HPDE6-E6E7 (cell line): ENCODE measurements at regions not wholly inside any gene's neighbourhood (a gene's known extent, or its start where the extent isn't known, plus 50 kb on each side); places are given as distances from the start of the nearest gene placed in this dataset.

ENCODE experiments used
- DNase-seq: peaks from one replicate; pipeline ENCODE4 v3.0.0; 2011; ENCODE audit warnings: missing footprints; ENCODE audit errors: extremely low spot score

GRCh38 chr5:173719731-173720082 is 103.3 kb upstream of the BOD1 start:
- no peak for DNase-seq

- no peak for DNase-seq
Observed at GRCh38 chr5:173720286-173720952, 104.0 kb upstream of the BOD1 start.

GRCh38 chr5:173720953-173721600 is 104.6 kb upstream of the BOD1 start:
- no peak for DNase-seq

GRCh38 chr5:173721601-173722232 is 105.3 kb upstream of the BOD1 start:
- no peak for DNase-seq

- no peak for DNase-seq
Observed at GRCh38 chr5:173726846-173727557, 110.6 kb upstream of the BOD1 start.

- DNase-seq: no peak
Observed at GRCh38 chr5:173727839-173728778, 111.7 kb upstream of the BOD1 start.

GRCh38 chr5:173729079-173729765 is 112.8 kb upstream of the BOD1 start:
- DNase-seq: no peak

- DNase-seq: no peak
Observed at GRCh38 chr5:173730632-173731298, 114.3 kb upstream of the BOD1 start.

GRCh38 chr5:173733021-173733420 is 116.6 kb upstream of the BOD1 start:
- no peak for DNase-seq

GRCh38 chr5:173733425-173733824 is 117.0 kb upstream of the BOD1 start:
- DNase-seq: no peak

- DNase-seq: no peak
Observed at GRCh38 chr5:173733831-173734501, 117.5 kb upstream of the BOD1 start.

- DNase-seq: no peak
Observed at GRCh38 chr5:173734716-173735115, 118.3 kb upstream of the BOD1 start.

- no peak for DNase-seq
Observed at GRCh38 chr5:173735184-173735583, 118.7 kb upstream of the BOD1 start.

GRCh38 chr5:173735691-173736090 is 119.2 kb upstream of the BOD1 start:
- DNase-seq: no peak

GRCh38 chr5:173736374-173736773 is 119.9 kb upstream of the BOD1 start:
- no peak for DNase-seq

- no peak for DNase-seq
Observed at GRCh38 chr5:173736923-173737412, 120.5 kb upstream of the BOD1 start.

- DNase-seq: no peak
Observed at GRCh38 chr5:173739741-173740140, 123.3 kb upstream of the BOD1 start.

- no peak for DNase-seq
Observed at GRCh38 chr5:173740400-173740799, 124.0 kb upstream of the BOD1 start.

GRCh38 chr5:173741087-173741486 is 124.6 kb upstream of the BOD1 start:
- no peak for DNase-seq
